GM19043 (cell line): ENCODE measurements at regions not wholly inside any gene's neighbourhood (a gene's known extent, or its start where the extent isn't known, plus 50 kb on each side); places are given as distances from the start of the nearest gene placed in this dataset.
"Not testable (repeated sequence)": the region's sequence is repeated elsewhere in the genome, so short reads cannot be mapped to it uniquely, and the experiment has no call there.

Source experiments
- ATAC-seq: cut with Tn5 transposase; IDR thresholded peaks from one replicate; pipeline ENCODE4 v1.9.1; 2021; ENCODE audit warnings: low read depth; ENCODE audit not compliant: unreplicated experiment

DNA sequence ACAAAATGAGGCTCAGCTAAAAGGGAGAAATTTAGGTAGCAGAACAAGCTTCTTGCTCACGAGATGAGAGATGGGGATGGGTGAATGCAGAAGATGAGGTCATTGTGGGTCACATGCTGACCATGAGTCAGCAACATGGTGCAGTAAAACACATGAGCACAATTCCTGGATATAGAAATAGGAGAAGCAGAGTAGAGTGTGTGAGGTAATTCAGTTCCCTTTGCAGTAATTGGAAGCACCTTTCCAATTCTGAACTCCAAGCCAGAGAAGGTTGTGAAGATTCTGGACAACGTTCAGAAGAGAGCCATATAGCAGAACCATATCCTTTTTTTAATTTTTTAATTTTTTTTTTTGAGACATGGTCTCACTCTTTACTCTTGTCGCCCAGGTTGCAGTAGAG lies 62.0 kb upstream of the LMNTD1 start:
- no peak for ATAC-seq

DNA sequence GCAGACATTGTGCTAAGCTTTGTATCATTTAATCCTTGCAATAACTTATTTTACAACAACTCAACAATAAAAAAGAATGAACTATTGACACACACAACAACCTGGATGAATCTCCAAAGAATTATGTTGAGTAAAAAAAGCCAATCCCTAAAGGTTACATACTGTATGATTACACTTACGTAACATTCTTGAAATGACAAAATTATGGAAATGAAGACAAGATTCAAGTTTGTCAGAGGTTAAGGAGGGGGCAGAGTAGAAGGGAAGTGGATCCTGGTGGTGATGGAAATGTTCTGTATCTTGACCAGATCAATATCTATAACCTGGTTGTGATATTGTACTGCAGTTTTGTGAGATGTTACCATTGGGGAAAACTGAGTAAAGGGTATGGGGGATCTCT lies 63.2 kb upstream of the LMNTD1 start:
- ATAC-seq: no peak

- no peak for ATAC-seq
Observed at GRCh38 chr12:25617991-25618390, 64.9 kb upstream of the LMNTD1 start.

DNA sequence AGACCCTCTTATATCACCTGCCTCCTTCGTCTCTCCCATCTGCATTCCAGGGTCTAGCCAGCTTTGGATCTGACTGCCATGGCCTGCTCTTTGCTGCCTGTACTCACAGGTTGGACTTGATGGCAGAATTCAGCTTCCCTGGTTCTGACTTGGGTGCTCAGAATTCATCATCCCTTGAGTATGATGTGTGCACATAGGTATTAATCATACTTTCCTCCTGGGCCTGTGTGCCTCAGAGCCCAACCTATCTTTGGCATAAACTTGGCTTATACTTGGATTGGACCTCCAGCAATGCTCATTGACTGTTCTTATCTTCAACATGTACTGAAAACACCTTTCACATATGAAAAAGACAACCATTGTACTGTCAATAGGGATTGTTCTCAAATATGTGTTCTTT lies 70.7 kb upstream of the LMNTD1 start:
- ATAC-seq: no peak

DNA sequence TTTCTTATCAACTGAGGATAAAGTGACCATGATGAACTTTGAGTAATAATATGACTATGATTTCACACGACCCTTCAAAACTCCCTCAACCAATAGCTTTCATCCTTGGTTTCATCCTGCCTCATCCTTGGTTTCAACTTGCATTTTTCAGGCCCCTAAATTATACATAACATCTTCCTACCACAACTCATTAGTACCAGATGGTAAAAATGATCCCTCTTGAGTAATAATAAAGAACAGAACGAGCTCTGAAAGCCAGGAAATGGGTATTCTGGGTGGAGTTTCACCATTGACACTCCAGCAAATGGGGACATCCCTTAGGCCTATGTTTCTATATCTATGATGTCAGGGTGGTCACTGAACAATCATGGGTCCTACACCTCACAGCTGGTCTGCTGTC lies 72.1 kb upstream of the LMNTD1 start:
- no peak for ATAC-seq

DNA sequence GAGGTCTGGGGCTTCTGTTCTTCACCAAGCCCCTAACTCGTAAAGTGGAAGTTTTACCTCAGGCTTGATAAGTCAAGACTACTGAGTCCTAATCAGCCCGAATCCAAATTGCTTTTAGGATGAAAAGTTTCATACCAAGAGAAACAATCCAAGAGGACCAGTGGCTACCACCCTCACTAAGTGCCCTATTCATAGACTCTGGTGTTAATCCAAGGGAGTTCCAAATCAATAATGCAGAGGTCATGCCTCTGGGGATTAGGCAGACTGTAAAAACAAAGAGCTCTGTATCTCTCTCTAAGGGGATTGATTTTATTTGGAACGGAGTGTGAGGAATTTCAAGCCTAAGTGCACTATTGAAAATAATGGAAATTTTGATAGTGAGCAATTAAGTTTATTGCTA lies 76.3 kb upstream of the LMNTD1 start:
- ATAC-seq: no peak

GRCh38 chr12:25630735-25631515 lies 77.8 kb upstream of the LMNTD1 start:
- ATAC-seq: not testable (repeated sequence)

- ATAC-seq: not testable (repeated sequence)
Observed at GRCh38 chr12:25633149-25633548, 80.1 kb upstream of the LMNTD1 start.

- no peak for ATAC-seq
Observed at GRCh38 chr12:25637752-25638151, 84.7 kb upstream of the LMNTD1 start.

GRCh38 chr12:25639406-25639805 lies 86.3 kb upstream of the LMNTD1 start:
- ATAC-seq: no peak

GRCh38 chr12:25644979-25645378 lies 91.9 kb upstream of the LMNTD1 start:
- no peak for ATAC-seq

GRCh38 chr12:25645427-25645826 lies 92.3 kb upstream of the LMNTD1 start:
- no peak for ATAC-seq

- no peak for ATAC-seq
Observed at GRCh38 chr12:25651931-25652330, 98.8 kb upstream of the LMNTD1 start.

DNA sequence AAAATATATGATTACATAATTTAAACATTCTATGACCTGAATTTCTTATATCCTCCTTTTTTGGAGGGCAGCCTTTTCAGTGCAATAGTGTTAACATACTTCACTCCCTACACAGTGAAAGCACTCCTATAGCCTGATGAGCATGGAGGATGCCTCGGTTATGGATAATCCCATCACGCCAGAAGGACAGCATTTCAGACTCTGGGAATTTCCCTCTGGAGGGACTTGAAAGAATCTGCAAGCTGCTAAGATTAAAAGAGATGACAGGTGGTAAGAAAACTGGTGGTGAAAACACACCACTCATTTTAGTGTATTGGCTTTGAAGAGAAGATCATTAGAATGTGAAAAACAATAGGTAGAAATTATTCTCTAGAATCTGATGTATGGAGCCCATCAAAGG lies 99.3 kb upstream of the LMNTD1 start:
- ATAC-seq: no peak

DNA sequence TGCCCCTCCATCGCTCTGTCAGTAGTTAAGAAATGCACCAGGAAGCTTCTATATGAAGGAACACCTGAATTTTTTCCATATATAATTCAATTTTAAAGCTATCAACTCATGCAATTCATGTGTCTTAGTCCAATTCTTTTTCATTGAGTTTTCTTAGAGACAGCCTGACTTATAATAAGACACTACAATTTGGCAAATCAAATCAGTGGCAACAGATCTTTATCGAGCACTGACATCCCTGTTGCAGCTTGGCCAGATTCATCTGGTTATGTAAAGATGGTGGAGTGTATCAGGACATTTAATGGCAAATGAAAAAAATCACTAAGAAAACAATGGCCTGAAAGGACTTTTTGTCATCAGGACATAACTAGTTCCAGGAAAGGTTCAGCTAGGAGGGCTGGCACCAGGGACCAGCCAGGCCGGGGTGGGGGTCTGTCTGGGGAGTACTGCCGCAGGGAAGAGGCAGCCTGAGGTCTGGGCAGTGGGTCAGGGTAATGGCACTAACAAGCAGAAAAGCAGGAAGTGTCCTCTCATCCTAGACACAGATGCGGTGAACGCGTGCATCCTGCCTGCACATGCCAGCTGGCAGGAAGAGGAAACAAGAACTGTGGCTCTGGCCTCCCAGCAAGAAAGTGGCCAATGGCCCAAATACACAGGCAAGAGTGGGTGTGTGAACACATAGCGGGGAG lies 100.5 kb upstream of the LMNTD1 start:
- no peak for ATAC-seq

- ATAC-seq: no peak
Observed at GRCh38 chr12:25655702-25656101, 102.6 kb upstream of the LMNTD1 start.

GRCh38 chr12:25659621-25660020 lies 106.5 kb upstream of the LMNTD1 start:
- ATAC-seq: no peak

DNA sequence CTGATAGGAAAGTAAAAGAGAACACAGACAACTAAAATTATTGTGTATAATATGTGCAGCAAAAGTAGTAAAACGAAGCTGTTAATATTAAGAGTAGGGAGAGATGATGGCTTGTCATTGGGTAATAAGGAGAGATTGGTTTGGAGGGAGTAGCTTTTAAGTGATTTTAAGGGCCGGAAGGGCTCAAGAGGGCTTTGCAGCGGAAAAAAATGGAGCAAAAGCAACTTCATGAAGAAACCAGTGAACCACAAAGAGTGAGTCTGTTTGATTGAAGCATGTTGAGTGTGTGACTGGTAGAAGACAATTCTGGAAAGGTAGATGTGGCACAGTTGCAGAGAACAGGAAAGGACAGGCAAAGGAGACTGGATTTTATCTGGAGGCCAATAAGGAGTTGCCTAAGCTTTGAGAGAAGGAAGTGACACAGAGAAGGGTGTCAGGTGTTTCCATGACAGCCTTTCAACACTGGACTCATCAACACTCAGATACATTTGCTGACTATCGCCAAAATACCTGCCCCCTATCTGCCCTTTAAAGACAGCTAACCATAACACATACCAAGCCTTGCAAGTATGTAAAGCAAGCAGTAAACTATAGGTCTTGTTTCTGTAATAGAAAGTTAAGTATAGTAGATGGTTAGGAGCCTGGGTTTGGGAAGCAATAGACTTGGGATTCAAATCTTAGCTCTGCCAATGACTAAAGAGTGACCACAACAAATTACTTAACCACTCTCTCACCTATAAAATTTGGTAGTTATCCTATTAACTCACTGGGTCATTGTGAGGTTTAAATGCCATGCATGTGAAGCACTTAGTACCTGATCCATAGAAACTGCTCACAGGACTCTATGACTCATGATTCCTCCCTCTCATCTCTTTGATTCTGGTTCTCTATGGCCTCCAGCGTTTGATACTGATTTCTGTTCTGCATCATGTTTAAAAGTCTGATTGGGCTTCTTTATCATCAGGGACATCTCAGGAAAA lies 117.3 kb upstream of the LMNTD1 start:
- no peak for ATAC-seq

DNA sequence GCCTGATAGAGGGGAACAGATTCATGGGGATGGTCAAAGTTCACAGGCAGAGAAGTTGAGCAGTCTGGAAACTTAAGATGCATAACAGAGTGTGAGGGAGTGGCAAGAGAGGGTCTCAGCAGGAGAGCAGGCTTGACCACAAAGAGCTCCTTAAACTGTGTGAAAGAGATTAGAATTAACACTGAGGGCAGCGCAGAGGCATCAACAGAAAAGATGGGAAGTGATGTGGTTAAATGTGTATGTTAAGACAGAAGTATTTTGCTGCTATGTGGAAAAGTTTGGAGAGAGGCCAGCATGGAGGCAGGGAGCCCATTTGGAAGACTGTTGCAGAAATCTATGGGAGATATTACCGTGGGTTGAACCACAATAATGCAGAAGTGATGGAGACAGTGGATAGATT lies 122.7 kb upstream of the LMNTD1 start:
- ATAC-seq: no peak

DNA sequence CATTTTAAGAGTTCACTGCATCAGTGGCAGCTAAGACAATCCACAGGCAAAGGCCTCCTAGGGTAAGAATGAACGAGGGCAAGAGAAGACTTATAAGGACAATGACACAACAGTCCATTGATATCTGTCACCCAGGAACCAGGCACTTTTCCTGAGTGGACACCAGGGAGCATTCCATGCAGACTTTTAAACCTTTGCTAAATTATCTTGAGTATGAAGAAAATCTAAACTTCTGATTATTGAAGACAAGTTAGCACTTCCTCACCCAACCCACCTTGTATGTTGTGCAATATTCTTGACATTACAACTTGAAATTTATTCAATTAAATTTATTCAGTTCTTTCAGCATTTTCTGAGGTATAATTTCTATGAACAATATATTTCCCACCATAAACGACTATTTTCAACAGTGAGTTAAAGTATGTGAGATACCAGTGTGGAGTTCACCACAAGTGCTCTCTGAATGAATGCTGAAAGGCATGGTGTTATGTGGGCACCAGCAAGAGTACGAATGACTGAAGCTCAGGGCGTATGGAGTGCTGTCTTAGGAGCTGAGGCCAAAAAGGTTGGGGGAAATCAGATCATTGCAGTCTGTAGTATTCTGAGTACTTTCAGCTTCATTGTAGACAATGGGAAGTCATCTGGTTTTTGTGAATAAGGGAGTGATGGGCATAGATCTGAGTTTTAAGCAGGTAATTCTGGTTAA lies 124.3 kb upstream of the LMNTD1 start:
- ATAC-seq: no peak
